ENCODE measurements at regions not wholly inside any gene's neighbourhood (a gene's known extent, or its start where the extent isn't known, plus 50 kb on each side); places are given as distances from the start of the nearest gene placed in this dataset.
"Not testable (repeated sequence)": the region's sequence is repeated elsewhere in the genome, so short reads cannot be mapped to it uniquely, and the experiment has no call there.

- not testable (repeated sequence) for DNase-seq (ENCODE audit: low read depth)
Observed at GRCh38 chr1:144516172-144516571, 54.7 kb upstream of the NBPF15 start.

GRCh38 chr1:144516906-144517305, 55.4 kb upstream of the NBPF15 start:
- not testable (repeated sequence) for DNase-seq (ENCODE audit: low read depth)

DNA sequence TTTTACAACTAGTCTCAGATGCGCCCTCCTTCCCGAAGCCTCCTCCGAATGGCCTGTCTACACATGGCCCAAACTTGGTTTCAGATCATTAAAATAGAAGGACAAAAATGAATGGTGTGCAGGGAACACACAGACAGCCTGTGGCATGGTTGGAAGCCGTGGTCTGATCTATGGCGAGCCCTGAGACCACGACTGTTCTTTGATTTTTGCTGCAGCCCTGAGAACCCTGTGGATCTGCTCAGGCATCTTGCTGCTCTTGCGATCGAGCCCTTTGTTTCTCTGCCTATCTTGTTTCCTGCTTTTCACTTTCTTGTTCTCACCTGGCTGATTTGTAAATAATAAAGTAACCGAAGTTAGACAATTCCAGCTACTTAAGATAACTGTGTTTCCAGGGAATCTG, 57.0 kb upstream of the NBPF15 start:
- DNase-seq (ENCODE audit: low read depth) = not testable (repeated sequence)

GRCh38 chr1:144519528-144520189, 58.2 kb upstream of the NBPF15 start:
- not testable (repeated sequence) for DNase-seq (ENCODE audit: low read depth)

DNA sequence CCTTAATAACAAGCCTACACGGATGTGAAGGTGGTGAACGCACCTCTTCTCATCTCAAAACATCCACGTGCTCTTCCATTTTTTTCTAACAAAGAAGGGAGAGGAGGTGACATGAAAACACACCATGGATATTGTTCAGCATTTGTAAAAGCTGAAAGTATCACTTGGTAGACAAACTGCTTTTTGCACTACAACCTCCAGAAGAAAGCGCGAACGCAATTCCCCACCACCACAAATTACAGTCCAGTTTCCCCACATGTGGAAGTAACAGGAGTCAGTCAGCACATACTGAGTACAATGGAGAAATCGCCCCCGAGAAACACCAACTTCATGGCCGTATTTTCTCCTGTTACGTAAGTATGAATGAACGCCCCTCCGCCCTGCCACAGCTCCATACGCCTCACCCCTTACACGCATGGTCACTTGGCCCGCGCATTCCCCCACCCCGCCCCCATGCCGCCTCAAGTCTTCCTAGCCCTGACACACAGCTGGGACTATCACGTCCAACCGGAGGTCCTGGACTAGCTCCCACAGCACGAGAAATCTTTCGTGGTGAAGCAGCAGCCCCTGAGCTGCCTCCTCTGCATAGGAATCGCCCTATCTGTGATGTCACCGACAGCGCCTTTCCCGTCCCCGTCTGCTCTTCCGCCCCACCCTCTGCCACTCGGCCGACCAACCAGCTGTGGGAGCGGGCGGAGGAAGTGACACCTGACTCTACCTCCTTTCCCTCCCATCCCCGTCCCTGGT, 62.4 kb upstream of the NBPF15 start:
- peak; percentile 4 for DNase-seq (ENCODE audit: low read depth)

DNA sequence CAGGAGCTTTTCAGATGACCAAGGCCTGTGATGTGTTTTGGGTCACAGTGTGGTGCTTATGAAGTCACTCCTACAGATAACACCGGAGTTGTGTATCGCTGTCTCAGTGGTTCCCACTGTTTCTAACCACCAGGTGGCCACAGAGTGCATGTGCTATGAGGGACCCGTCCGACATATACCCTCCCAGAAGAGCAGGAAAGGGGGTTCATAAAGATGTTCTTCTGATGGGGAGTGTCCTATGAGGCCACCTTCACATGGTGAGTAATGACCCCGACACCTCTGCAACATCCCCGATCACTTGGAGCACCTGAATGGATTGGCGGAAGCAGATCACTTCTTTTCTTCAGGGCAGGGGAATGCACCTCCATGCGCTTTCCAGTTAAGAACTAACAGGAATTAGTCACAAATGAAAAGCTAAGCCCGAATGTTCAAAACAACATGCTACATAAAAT, 60.5 kb upstream of the PPIAL4F start:
- DNase-seq (ENCODE audit: low read depth) = not testable (repeated sequence)

DNA sequence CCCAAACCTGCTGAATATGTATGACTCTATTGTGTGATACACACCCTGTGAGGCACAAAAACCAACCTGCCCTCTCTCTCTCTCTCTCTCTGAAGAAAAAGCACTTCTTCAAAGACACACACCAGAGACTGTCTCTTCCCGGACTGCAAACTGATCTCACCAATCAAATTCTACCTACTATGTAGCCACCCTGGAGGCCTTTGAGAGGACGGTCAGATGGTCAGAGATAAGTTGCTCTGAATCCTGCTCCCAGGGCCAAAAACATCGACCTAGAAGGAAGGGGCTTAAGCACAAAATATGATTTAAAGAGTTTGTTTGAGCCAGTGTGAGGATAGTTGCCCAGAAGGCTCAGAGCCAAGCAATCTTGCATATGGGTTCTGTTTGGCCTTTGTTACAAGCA, 59.2 kb upstream of the PPIAL4F start:
- not testable (repeated sequence) for DNase-seq (ENCODE audit: low read depth)

GRCh38 chr1:144534286-144534685, 58.4 kb upstream of the PPIAL4F start:
- DNase-seq (ENCODE audit: low read depth) = not testable (repeated sequence)

GRCh38 chr1:144536677-144537076, 56.0 kb upstream of the PPIAL4F start:
- DNase-seq (ENCODE audit: low read depth) = not testable (repeated sequence)

DNA sequence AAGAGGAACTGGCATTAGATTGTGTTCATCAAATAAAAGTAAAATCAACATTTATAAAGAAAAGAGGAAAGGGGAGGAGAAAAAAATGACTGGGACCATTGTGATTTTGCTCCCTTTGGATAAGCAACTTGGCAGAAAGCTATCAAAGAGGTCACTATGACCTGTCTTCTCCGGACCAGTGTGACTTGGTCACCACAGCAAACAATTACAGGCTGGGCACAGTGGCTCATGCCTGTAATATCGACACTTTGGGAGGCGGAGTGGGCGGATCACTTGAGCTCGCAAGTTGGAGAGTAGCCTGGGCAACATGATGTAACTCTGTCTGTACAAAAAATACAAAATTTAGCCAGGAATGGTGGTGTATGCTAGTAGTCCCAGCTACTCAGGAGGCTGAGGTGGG, 55.5 kb upstream of the PPIAL4F start:
- DNase-seq (ENCODE audit: low read depth) = not testable (repeated sequence)

DNA sequence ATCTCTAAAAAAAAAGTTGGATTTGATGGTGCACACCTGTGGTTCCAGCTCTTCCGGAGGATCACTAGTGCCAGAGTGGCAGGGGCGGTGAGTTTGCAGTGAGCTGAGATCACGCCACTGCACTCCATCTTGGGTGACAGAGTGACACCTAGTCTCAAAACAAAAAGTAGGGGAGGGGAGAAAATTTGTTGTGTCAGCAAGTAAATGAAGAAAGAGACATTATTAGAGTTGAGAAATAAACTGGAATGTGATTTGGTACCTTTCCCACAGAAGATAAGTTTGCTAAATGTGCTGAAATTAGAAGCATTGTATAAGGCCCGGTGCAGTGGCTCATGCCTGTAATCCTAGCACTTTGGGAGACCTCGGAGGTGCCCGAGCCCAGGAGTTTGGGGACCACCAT, 54.0 kb upstream of the PPIAL4F start:
- not testable (repeated sequence) for DNase-seq (ENCODE audit: low read depth)

GRCh38 chr1:144539191-144539960, 53.3 kb upstream of the PPIAL4F start:
- DNase-seq (ENCODE audit: low read depth) = not testable (repeated sequence)
